Renal pelvis (tissue), 1 donor: ENCODE measurements at regions not wholly inside any gene's neighbourhood (a gene's known extent, or its start where the extent isn't known, plus 50 kb on each side); places are given as distances from the start of the nearest gene placed in this dataset.
A peak's percentile ranks its signal among the peaks of the same experiment; 100 is the strongest.

Experiments used
- DNase-seq: peaks from one replicate; pipeline ENCODE4 v3.0.0-alpha.2; 2013

DNA sequence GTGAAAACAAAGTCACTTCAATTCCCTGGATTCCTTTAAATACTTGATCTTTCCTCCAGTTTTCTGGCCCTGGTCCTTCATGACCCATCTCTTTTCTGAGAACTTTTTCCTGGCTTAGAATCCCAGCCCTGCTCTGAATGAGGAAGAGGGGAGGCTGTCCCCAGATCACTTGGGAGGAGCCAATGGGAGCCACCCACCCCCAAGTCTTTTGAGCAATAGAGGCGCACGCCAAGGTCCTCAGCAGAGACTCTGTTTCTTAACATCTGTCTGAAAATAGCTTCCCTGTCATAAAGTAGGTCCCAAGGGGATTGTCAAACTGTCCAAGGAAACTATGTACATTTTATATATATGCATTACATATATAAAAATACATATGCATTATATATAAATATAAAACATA, 126.8 kb downstream of the ADRA2A start:
- DNase-seq = peak; percentile 27

DNA sequence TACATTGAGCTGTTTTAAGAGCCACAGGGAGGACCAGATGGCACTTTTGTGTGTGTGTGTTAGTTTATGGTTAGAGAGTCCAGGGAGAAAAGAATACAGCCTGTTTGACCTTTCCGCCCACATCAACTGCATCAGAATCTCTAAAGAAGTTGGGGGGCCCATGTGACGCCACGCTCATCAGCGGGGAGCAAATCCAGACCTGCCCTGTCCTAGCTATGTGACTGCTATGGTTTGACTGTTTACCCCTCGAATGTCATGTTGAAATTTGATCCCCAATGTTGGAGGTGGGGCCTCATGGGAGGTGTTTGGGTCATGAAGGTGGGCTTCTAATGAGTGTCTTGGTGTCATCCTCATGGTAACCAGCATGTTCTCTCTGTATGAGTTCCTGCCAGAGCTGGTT, 128.0 kb downstream of the ADRA2A start:
- no peak for DNase-seq

DNA sequence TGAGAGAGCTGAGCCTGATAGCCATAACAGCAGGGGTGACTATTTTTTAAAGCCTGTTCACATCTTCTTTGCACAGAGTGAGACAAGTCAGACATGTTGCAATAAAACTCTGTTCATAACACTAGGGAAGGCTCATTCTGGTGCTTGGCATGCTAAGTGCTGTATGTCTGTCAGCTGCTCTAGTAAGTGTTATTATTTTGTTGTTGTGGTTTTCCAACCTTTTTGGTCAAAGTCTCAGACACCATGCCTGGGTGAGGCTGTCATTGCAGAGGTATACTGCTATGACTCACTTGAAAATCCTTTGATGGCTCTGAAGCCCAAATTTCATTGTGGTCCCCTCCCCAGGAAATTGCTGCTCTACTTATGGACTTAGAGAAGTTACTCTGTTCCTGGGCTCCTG, 129.7 kb downstream of the ADRA2A start:
- DNase-seq = no peak

DNA sequence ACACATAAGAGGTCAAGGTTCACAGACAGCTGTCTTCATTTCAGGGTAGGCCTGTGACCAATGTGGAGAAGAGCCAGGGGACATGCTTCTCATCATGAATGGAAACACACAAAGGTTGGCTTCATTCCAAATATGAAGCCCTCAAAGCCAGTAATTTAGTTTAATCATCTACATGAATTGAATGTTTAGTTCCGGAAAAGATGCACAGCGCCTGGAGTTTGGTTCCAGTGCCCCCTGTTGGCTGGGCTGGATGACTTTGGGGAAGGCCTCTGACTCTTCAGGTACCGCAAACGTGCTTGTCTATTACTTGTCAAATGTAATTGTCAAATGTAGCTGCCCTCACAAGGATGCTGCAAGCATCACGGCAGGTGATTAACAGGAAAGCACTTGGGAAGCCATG, 130.7 kb downstream of the ADRA2A start:
- DNase-seq = no peak

DNA sequence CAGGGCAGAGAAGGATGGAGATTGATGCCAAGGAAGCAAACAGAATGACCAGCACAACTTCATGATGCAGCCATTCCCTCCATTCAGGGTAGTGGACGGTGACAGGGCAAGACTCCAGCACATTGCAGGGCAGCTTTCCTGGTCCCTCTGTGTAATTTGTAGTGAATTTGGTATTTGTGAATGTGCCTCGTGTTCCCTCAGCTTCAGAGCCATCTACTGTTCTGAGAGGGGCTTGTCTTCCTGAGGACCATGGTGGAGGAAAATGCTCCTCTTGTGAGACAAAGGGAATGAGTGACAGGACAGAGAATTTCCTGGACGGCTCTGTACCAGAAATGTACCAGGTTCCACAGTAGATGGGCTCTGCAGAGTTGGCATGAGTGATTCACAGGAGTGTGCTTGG, 132.1 kb downstream of the ADRA2A start:
- no peak for DNase-seq

DNA sequence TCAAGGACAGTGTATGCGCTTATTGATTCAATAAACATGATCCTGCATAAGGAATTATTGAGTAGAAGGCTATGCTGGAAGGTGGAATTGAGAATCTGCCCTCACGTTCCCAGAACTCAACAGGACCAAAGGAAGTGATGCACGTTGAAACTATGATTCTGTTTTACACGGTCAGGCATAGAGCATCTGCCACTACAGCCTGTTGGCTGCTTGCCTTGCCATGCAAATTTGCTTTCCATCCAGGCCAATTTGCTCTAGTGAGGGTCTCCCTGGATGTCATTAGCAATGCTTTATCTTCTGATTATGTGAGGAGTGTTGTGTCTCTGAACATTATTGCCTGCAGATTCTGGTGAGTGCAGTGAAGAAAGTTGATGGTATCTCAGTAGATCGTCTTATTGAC, 132.9 kb downstream of the ADRA2A start:
- no peak for DNase-seq

DNA sequence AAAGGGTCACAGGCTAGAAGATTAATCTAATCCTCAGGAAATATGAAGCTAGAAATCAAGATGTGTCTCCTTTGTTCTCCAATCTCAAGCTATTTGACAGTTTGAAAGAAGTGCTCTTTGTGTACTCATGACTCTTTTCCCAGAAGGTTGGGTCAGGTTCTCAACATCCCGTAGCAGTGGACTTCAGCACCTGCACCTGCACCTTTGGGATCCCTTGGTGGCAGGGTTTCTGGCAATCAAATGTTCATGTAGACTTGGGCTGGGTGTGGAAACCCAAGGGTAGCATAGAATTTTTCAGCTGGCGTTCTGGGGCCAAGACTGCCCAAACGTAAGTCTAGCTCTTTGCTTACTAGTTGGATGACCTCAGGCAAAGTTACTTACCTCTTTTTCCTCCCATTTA, 134.4 kb downstream of the ADRA2A start:
- no peak for DNase-seq

DNA sequence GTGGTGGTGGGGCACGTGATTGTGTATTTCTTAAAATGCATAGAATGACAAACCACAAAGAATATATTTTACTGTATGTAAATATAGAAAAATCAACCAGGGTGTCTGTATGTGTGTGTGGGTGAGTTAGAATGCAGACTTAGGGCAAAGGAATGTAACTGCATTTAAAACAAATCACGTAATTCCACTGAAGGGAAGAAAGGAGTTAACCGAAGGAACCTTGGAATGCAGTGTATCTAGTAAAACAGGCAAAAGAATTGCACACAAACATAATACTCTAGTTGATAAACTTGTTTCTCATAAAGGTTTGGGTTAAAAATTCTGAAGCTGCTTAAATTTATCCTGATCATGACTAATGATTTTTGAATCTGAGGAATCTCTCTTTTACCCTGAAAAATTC, 134.9 kb downstream of the ADRA2A start:
- DNase-seq = no peak

DNA sequence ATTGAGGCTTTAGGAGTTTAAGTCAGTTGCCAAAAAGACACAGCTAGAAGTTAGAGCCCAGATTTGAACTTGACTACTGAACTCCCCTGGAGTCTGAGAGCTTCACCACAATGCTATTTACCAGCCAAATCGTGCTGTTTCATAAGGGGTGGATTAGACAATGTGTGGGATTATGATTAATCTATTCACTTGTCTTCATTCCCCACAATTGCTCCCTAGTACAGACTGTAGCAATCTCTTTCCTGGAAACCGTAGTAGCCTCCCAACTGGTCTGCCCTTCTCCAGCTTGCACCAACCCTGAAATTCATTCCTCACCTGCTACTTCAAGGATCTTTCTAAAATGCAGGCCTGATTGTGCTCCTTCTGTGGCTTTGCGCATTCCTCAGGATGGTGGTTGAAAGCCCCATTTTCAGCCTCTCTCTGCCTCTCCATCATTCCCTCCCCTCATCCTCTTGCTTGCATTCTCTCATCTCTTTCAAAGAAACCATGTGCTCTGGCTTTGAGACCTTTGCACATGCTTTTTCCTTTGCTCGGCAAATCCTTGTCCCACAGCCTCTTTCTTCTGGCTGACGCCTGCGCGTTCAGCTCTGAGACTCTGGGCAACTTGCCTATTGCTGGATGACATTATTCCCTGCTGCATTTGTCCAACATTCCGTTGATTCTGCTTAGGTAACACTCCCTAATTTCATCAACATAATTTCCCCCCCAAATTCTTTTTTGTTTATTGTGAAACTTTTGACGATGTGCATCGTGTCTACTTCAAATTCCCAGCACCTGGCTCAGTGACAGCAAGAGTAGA, 145.1 kb downstream of the ADRA2A start:
- no peak for DNase-seq

DNA sequence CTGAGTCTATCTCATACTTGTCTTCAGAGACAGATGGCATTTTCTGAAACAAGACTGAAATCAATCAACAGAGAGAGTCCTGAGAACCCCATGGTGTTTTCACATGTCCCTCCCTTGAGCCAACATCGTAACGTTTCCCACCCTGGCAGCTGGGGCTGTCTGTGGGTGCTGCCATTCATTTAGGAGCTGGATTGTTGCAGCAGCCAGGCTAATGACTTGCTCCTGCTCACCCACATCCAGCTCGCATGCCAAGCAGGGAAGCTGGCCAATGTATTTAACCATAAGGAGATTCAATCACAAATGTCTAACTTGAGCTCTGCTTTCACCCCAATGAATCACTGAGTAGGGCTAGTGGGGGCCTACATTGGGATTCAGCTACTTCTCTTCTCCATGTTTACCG, 146.1 kb downstream of the ADRA2A start:
- DNase-seq = no peak

DNA sequence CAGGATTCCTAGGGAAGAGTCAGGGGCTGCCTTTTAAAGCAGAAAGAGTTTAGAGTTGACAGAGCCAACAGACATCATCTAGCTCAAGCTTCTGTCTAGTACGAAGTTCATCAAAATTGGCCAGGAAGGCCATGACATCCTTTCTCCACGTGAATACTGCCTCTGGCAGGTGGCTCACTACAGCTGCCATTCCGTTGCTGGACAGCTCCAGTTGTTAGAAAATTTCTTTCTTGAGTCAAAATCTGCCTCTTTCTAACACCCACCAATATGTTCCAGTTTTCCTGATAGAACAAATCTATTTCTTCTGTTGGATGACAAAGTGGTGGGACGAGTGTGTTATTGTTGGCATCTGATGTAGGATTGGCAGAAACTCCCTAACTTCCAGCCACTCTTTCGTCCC, 154.9 kb downstream of the ADRA2A start:
- no peak for DNase-seq

DNA sequence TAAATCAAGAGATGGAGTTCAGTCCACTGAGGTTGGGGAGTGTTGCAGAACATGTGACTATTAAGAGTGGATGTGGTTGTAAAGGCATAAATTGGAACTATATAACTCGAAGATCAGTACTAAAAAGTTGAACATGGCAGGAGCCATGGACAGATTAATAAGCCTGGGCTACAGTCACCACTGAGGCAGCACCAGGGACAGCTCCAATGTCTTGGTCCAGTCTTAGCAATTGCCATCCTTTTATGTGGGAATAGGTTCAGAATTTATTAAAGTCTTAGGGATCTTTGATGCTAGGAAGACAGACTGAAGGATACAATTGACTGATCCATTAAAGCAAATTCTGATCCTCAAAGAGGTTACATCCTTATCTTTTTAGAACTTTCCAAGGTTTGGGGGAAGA, 156.6 kb downstream of the ADRA2A start:
- DNase-seq = peak; percentile 15

DNA sequence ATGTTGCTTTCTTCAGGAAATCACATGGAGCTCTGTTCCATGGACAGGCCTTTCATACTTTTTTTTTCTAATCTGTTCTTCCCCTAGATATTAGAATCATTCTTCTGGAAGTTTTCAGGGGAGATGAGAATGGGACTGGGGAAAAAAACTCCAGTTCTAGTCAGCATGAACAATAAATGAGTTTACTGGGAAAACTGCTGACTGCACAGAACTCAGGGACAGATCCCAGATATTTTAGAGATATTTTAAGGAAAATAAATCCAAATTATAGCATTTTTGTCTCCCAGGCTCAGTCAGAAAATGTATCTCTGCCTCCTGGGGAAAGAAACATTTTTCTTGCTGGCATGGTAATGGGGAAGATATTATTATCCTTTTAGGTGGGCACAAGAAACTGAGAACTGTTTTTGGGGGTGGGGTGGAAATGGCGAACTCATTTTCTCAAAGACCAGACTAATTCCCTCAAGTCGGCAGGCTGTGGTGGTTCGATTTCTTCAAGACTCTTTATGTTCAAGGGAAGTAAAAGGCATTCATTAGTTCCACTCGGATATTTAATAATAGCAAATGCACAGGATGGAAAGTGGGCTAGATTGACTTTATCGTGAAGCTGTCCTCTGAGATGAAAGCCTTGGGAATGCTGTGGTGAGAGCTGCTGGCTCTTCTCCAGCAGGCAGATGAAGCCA, 157.5 kb downstream of the ADRA2A start:
- no peak for DNase-seq

DNA sequence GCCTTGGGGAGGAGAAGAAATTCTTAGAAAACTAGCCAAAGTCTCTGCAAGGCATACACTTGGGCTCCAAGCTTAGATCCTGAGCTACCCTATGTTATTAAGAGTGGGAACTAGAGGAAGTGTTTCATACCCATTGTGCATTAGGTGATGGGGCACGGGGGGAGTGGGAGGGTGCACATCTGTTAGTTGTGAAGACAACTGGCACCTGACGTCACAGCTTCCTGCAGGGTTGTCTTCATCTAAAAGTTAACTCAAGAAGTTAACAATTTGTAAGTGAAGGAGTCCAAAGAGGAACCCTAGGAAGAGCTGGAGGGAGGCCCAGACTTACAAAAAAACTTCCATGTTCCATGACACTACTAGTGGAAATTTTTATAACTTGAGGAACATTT, 158.1 kb downstream of the ADRA2A start:
- DNase-seq = no peak

DNA sequence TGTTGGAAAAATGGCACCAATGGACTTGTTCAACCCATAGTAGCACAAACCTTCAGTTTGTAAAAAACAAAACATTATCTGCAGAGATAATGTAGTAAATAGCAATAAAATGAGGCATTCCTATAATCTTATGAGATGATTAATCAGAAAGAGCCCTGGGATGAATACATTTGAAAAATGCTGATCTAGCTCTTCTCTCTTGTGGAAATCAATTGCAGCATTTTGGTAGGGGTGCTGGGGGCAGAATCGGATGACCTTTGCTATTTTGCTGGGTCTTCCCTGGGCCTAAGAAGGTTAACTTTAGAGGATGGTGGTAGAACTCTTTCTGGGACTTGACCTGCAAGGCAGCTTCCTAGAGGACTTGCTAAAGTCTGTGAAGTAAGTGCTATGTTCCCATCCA, 163.5 kb downstream of the ADRA2A start:
- no peak for DNase-seq

DNA sequence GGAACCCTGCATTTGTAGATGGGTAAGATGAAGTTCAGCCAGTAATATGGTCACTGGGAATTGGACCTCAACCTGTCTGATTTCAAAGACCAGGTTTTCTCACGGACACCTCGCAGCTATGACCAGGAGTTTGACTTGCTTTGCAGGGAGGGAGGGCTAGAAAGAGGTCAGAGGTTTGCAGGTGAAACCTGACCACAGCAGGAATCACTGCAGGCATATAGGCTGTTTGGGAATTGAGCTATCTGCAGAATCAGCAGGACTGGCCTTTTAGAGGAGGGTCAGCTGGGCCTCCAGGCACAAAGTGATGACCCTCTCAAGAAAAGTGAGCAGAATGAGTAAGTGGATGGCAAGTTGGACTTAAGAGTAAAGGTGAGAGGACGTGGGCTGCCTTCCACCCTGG, 166.3 kb downstream of the ADRA2A start:
- no peak for DNase-seq

DNA sequence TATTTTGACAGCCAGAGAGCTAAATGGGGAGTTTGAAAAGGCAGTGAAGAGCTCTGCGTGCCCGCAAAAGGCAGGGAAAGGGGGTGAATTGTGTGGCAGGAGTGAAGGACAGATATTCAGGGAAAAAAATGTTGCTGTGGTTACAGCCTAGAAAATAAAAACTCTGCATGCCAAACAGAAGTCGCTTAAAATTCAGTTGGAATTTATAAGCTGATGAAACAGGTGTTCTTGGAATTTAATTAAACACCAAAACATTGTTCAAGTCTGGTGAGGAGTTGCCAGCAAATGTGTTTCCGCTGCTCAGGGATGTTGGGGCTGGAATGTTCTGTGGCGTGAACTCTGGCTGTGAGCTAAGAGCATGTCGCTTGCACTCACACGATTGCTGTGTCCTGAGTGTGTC, 169.3 kb downstream of the ADRA2A start:
- DNase-seq = no peak

DNA sequence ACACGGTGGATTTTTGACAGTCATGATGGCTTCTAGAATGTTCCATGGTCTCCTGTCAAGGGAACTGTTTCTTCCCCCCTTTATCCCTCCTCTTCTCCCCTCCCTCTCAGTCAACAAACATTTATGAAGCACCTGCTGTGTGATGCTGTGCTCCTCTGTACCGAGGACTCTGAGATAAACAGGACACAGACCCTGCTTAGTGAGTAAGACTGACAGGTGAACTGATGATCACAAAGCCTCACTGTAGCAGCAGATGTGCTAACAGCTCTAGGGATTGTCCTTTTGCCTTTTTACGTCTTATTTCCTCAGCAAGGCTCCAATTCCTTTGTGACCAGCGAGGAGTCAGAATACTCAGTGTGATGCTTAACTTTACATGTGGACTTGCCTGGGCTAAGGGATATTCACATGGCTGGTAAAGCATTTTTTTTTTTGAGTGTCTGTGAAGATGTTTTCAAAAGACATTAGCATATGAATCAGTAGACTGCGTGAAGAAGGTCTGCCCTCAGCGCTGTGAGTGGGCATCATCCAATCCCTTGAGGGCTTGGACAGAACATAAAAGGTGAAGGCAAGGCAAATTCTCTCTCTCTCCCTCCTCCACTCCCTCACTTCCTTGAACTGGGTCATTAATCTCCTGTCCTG, 170.1 kb downstream of the ADRA2A start:
- DNase-seq = no peak

DNA sequence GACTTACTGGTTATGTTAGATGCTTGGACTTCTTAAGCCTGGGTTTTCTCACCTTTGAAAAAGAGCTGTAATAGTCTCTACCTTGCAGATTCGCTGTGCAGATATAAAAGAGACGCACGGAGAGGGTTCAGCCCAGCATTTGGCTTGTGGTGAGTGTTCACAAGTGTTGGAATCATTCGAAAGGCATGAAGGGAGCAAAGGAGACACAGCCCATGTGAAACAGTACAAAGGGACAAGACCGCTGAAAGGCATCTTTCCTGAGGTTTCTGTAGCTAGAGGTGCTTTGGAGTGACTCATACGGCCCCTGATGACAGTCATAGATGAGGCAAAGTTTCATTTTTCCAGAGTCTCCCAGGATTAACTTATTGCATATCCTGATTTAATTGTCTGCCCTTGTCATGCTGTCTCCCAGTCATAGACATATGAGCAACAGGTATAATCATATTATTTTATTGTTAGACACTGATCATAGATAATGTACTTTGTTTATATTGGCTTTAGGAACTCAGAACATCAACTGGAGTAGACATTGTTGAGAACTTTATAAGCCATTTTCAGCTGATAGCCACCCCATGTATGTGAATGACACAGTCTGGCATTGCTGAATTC, 171.1 kb downstream of the ADRA2A start:
- no peak for DNase-seq

DNA sequence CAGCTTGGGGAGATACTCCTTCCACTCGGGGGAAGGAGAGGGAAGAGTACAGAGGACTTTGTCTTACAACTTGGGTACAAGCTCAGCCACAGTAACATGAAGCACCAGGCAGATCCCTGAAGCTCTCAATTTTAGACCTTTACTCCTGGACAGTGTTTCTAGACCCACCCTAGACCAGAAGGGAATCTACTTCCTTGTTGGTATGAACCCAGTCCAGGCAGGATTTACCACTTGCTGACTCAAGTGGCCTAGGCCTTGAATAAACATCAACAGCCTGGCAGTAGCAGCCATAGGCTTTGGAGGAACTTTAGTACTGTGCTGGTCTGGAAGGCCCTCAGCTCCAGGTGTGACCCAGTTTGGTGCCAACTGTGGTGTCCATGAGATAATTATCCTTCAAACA, 173.1 kb downstream of the ADRA2A start:
- DNase-seq = no peak

DNA sequence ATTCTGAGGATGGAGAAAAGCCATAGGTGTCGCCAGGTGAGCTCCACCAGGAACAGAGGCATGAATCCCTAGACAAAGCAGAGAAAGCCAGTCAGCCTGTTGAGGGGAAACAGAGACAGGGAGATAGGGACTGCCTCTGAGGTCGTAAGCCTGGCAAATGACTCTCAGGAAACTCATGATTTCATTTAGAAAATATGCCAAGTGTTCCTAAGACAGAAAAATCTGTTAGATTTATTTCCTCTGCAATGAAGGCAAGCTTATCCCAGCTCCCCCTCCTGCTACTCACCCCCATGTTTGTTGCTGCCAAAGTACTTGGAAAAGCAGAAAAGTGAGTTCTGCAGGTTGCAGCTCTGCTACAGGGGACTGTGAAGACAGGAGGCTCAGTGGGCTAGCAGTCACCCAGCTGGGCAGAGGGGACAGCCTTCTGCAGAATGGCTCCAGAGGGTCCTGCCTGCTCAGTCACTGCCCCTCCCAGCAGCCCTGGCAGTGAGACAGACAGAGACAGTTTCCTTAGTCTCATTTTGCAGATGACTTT, 184.3 kb downstream of the ADRA2A start:
- DNase-seq = no peak

DNA sequence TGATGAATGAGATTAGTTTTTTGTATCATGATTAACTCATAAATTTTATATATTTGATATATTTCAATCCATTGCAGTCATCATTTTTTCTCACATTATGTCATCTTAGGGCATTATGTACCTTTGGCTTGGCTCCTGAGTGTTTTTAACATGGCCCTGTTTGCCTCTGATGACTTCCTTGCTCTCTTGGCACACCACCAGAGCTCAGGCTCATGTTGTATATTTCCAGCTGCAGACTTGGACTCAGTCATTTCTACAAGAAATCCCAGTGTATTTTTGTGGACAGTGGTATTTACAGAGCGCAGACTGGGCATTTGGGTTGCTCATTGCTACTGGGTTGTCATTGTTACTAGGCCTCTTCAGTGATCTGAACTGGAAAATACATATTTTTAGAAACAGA, 188.5 kb downstream of the ADRA2A start:
- DNase-seq = no peak

DNA sequence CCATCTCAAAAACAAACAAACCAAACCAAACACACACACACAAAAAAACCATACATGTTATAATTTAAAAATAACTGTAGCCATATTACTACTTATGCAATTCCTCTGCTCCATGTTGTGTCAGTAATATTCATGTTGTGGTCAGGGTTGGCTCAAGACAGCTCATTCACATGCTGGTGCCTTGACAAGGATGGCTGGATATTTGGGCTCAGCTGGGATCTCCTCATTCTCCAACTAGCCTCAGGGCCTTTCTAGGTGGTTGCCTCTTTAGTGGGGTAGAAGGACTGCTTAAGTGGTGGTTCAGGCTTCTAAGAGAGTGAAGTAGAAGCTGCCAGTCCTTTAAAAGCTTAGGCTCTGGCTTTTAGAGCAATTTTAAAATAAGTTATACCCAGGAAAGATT, 189.3 kb downstream of the ADRA2A start:
- DNase-seq = no peak
